K562 (cell line): ENCODE measurements at regions not wholly inside any gene's neighbourhood (a gene's known extent, or its start where the extent isn't known, plus 50 kb on each side); places are given as distances from the start of the nearest gene placed in this dataset.

ENCODE experiments used
- ATAC-seq: fragments of 200-7000 bp; cut with Tn5 transposase; 3 replicates; pipeline ENCODE4 v1.9.1; 2020; ENCODE audit warnings: moderate library complexity
- BruUV-seq: library from RNA; stranded (reverse); fragments of 400-500 nt; replicated peaks from 2 replicates; lab custom pipeline; 2021; lab: Mats Ljungman, UMichigan
- CTCF ChIA-PET: fragments of 300-600 bp; formaldehyde crosslinking; extraction: SDS; loops from one replicate; lab custom pipeline; 2021; ENCODE audit warnings: low intra/inter-chr PET ratio; lab: Yijun Ruan, JAX
- POLR2A ChIA-PET: fragments of 300-600, 350-650 bp; sonication (Branson Sonifier 250); formaldehyde crosslinking; extraction: SDS; loops from one replicate; lab custom pipeline; 2021; ENCODE audit warnings: antibody characterized with exemption, inconsistent platforms; lab: Yijun Ruan, JAX
- DNase-seq, 4 experiments: peaks; one replicate each; pipeline versions ENCODE4 v3.0.0 to v3.0.0-alpha.2; 2011 to 2018; ENCODE audit warnings: low spot score in 3 of 4, mixed read lengths in 3 of 4; ENCODE audit errors: extremely low read depth in 1 of 4
- FAIRE-seq: peaks from 2 replicates; lab custom pipeline; 2011; peaks lifted over from hg19 to GRCh38; lab: Jason Lieb, UNC
- H2AFZ ChIP-seq: 2 replicates; pipeline ENCODE4 v1.6.0; 2011; ENCODE audit warnings: low read depth, low read length, control low read depth, inconsistent platforms
- H3K27ac ChIP-seq: fragments of 200-600 bp; 3 replicates; pipeline ENCODE4 v1.8.0; 2011; ENCODE audit warnings: low read depth, mild to moderate bottlenecking, control low read depth, inconsistent platforms, low read length, moderate library complexity, mixed read lengths; ENCODE audit errors: extremely low read depth
- H3K27me3 ChIP-seq, 2 experiments: fragments of 300-600 bp in 1 of 2; 2 replicates in 1 of 2; 3 replicates in 1 of 2; pipeline versions ENCODE4 v1.6.0 to v1.8.0; 2011; ENCODE audit warnings: inconsistent platforms in 2 of 2, low read length in 2 of 2, mild to moderate bottlenecking in 1 of 2, mixed read lengths in 1 of 2, moderate library complexity in 1 of 2; ENCODE audit not compliant: control insufficient read depth in 2 of 2, insufficient read depth in 2 of 2
- H3K36me3 ChIP-seq: fragments of 300-600 bp; 3 replicates; pipeline ENCODE4 v1.8.0; 2011; ENCODE audit warnings: mild to moderate bottlenecking, low read length, inconsistent platforms; ENCODE audit not compliant: control insufficient read depth, insufficient read depth
- H3K4me1 ChIP-seq, 2 experiments: fragments of 200-600 bp in 1 of 2; replicated peaks in 1 of 2; 2 replicates in 1 of 2; 3 replicates in 1 of 2; pipeline versions ENCODE4 v1.5.1 to v1.8.0; 2011; ENCODE audit warnings: inconsistent platforms in 2 of 2, low read length in 2 of 2, mild to moderate bottlenecking in 1 of 2, mixed read lengths in 1 of 2, moderate library complexity in 1 of 2; ENCODE audit not compliant: control insufficient read depth in 2 of 2, insufficient read depth in 2 of 2
- H3K4me2 ChIP-seq: 2 replicates; pipeline ENCODE4 v1.6.1; 2011; ENCODE audit warnings: low read length, control low read depth, inconsistent platforms, mixed read lengths; ENCODE audit not compliant: insufficient read depth
- H3K4me3 ChIP-seq: fragments of 200-600 bp; sonication (generic), shearing (Covaris generic); 2 replicates; pipeline ENCODE4 v1.5.1; 2016; ENCODE audit warnings: control low read depth, inconsistent platforms
- H3K79me2 ChIP-seq: fragments of 200-600 bp; 3 replicates; pipeline ENCODE4 v1.8.0; 2011; ENCODE audit warnings: low read length, inconsistent platforms; ENCODE audit not compliant: control insufficient read depth, insufficient read depth
- H3K9ac ChIP-seq, 2 experiments: 2 replicates each; pipeline versions ENCODE4 v1.6.0 to v1.6.1; 2011; ENCODE audit warnings: low read depth in 2 of 2, low read length in 2 of 2, control low read depth in 1 of 2, inconsistent platforms in 1 of 2, mild to moderate bottlenecking in 1 of 2, mixed read lengths in 1 of 2; ENCODE audit not compliant: insufficient read depth in 1 of 2
- H3K9me1 ChIP-seq: one replicate; pipeline ENCODE4 v1.6.0; 2011; ENCODE audit warnings: inconsistent platforms, mild to moderate bottlenecking, low read length, moderate library complexity; ENCODE audit not compliant: control insufficient read depth, insufficient read depth
- H3K9me3 ChIP-seq: replicated peaks from 2 replicates; pipeline ENCODE4 v1.5.1; 2011; ENCODE audit warnings: low read depth, low read length, inconsistent platforms; ENCODE audit not compliant: control insufficient read depth, insufficient read depth
- H4K20me1 ChIP-seq: replicated peaks from 2 replicates; pipeline ENCODE4 v1.6.1; 2011; ENCODE audit warnings: low read length, inconsistent platforms, mixed read lengths; ENCODE audit not compliant: control insufficient read depth, insufficient read depth
- RBM17 ChIP-seq: fragments of 200-400 bp; formaldehyde crosslinking; IDR thresholded peaks from 2 replicates; pipeline ENCODE4 v1.6.1; 2017; ENCODE audit warnings: low read depth, mild to moderate bottlenecking, low read length, borderline replicate concordance
- SNAPC5 ChIP-seq: fragments of 250-450 bp; sonication (Bioruptor Pico); IDR thresholded peaks from 2 replicates; pipeline ENCODE4 v1.8.0; 2021; ENCODE audit warnings: moderate library complexity, mild to moderate bottlenecking, inconsistent platforms
- ZNF140 ChIP-seq: fragments of 250-450 bp; sonication (Bioruptor Pico); IDR thresholded peaks from 2 replicates; pipeline ENCODE4 v1.8.0; 2021; ENCODE audit warnings: moderate library complexity, mild to moderate bottlenecking, inconsistent platforms
- ZNF764 ChIP-seq: fragments of 250-450 bp; sonication (Bioruptor Pico); IDR thresholded peaks from 2 replicates; pipeline ENCODE4 v1.4.0; 2020; ENCODE audit warnings: low read depth, mild to moderate bottlenecking, moderate library complexity
- WGBS: fragments of 100-300 bp; shearing (Covaris generic); methylation state at CpG from one replicate; pipeline ENCODE4 v1.1.6; 2016; ENCODE audit warnings: low coverage, mixed read lengths; ENCODE audit not compliant: insufficient coverage; ENCODE audit errors: missing lambda C conversion rate; 5-methylcytosine and 5-hydroxymethylcytosine counted together
- in situ Hi-C: fragments of 300-500 bp; cut with MboI; formaldehyde crosslinking; loops from 4 replicates; pipeline ENCODE4 v1.15.0; 2018; ENCODE audit warnings: inconsistent platforms, mixed read lengths
- intact Hi-C: fragments of 100-400 bp; cut with micrococcal nuclease; formaldehyde crosslinking; loops from 2 replicates; pipeline ENCODE4 v1.14.2; 2022
- TF ChIP-seq, protein P1 (sequence below): sonication (generic); formaldehyde crosslinking; IDR thresholded peaks from 2 replicates; pipeline ENCODE4 v1.8.0; 2023; ENCODE audit warnings: missing genetic modification reagents, mild to moderate bottlenecking, borderline replicate concordance

GRCh38 chr10:58140054-58140453, 127.6 kb downstream of the IPMK start (continued):
- TF ChIP-seq, protein P1, sequence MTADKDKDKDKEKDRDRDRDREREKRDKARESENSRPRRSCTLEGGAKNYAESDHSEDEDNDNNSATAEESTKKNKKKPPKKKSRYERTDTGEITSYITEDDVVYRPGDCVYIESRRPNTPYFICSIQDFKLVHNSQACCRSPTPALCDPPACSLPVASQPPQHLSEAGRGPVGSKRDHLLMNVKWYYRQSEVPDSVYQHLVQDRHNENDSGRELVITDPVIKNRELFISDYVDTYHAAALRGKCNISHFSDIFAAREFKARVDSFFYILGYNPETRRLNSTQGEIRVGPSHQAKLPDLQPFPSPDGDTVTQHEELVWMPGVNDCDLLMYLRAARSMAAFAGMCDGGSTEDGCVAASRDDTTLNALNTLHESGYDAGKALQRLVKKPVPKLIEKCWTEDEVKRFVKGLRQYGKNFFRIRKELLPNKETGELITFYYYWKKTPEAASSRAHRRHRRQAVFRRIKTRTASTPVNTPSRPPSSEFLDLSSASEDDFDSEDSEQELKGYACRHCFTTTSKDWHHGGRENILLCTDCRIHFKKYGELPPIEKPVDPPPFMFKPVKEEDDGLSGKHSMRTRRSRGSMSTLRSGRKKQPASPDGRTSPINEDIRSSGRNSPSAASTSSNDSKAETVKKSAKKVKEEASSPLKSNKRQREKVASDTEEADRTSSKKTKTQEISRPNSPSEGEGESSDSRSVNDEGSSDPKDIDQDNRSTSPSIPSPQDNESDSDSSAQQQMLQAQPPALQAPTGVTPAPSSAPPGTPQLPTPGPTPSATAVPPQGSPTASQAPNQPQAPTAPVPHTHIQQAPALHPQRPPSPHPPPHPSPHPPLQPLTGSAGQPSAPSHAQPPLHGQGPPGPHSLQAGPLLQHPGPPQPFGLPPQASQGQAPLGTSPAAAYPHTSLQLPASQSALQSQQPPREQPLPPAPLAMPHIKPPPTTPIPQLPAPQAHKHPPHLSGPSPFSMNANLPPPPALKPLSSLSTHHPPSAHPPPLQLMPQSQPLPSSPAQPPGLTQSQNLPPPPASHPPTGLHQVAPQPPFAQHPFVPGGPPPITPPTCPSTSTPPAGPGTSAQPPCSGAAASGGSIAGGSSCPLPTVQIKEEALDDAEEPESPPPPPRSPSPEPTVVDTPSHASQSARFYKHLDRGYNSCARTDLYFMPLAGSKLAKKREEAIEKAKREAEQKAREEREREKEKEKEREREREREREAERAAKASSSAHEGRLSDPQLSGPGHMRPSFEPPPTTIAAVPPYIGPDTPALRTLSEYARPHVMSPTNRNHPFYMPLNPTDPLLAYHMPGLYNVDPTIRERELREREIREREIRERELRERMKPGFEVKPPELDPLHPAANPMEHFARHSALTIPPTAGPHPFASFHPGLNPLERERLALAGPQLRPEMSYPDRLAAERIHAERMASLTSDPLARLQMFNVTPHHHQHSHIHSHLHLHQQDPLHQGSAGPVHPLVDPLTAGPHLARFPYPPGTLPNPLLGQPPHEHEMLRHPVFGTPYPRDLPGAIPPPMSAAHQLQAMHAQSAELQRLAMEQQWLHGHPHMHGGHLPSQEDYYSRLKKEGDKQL (CRISPR knock-in tag) = no peak
- TF ChIP-seq RBM17 = no peak
- TF ChIP-seq ZNF140 = no peak

- no peak overlapping the region for H3K9ac ChIP-seq
- WGBS = under 1% methylated on average over 5 of the region's 5 CpGs
- no peak for DNase-seq
- CTCF ChIA-PET = no interaction called here
- no peak overlapping the region for H3K27ac ChIP-seq
- no peaks in the 10 kb centered on the region for H3K79me2 ChIP-seq
- in situ Hi-C loops = no loop called here
- TF ChIP-seq SNAPC5 (CRISPR knock-in tag) (no peak), ZNF764 (CRISPR knock-in tag) (no peak)
- TF ChIP-seq, all 486 proteins: peak for 0
- Histone ChIP-seq H3K27me3 (no peaks in the 10 kb centered on the region), H4K20me1 (no peaks in the 10 kb centered on the region), H3K36me3 (no peaks in the 10 kb centered on the region), H3K4me1 (no peaks in the 10 kb centered on the region), H3K9me3 (no peaks in the 10 kb centered on the region), H3K4me3 (no peak overlapping the region), H3K4me2 (no peak overlapping the region), H3K9me1 (no peaks in the 10 kb centered on the region), H2AFZ (no peak overlapping the region)
- ATAC-seq (no peak), FAIRE-seq (no peak)
- POLR2A ChIA-PET = interaction anchor here (0.5 kb wide), 1 partner anchor 44 kb away, joined by 3 read pairs; no protein-coding TSS in a partner anchor
- BruUV-seq = no TSS peak
- intact Hi-C loops = no loop called here
Observed at GRCh38 chr10:58137813-58138212, 129.9 kb downstream of the IPMK start.
